Colonic mucosa (tissue), 4 donors: ENCODE measurements at regions not wholly inside any gene's neighbourhood (a gene's known extent, or its start where the extent isn't known, plus 50 kb on each side); places are given as distances from the start of the nearest gene placed in this dataset.

Source experiments
- DNase-seq: peaks from one replicate; pipeline ENCODE4 v3.0.0-alpha.2; 2020
- H3K27ac ChIP-seq: fragments of 200-600 bp; one replicate; pipeline ENCODE4 v1.8.0; 2021
- H3K27me3 ChIP-seq: fragments of 200-600 bp; one replicate; pipeline ENCODE4 v1.8.0; 2021
- H3K36me3 ChIP-seq: fragments of 200-600 bp; one replicate; pipeline ENCODE4 v1.8.0; 2021
- H3K4me1 ChIP-seq: fragments of 200-600 bp; one replicate; pipeline ENCODE4 v1.8.0; 2021; ENCODE audit warnings: mild to moderate bottlenecking
- H3K4me3 ChIP-seq: fragments of 200-600 bp; one replicate; pipeline ENCODE4 v1.8.0; 2021
- H3K9ac ChIP-seq, 2 donors: one replicate each; pipeline ENCODE4 v1.7.0; 2013; ENCODE audit warnings: control low read depth in 2 of 2, low read depth in 2 of 2, low read length in 2 of 2
- H3K9me3 ChIP-seq: fragments of 200-600 bp; one replicate; pipeline ENCODE4 v1.8.0; 2021
- intact Hi-C: fragments of 100-400 bp; cut with DNase I; formaldehyde crosslinking; loops from one replicate; pipeline ENCODE4 v1.14.1; 2022
- TF ChIP-seq, protein P1 (sequence below): fragments of 200-600 bp; IDR thresholded peaks from one replicate; pipeline ENCODE4 v1.8.0; 2022; ENCODE audit warnings: antibody characterized with exemption, mild to moderate bottlenecking
- donor health status: healthy.
- donor health status: DM: no; HTN: no; CAD: no.
- donor health status: DM: no; HTN: no; CAD: no.

DNA sequence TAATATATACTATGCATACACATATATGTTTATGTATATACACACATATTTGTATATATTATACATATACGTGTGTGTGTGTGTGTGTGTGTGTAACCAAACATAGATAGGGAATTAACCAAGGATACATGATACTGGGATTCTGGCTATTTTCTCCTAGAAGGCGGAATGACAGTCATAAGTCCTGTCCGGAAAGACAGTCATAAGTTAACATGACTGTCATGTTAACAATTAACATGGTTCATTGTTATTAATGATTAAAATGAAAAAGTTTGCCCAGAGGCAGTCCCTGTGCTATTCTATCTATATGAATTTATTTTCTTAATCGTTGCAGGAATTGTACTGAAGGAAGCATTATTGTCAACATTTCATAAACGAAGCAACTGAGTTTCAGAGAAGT lies 450.7 kb upstream of the NXPH2 start:
- H3K9me3 ChIP-seq: no peaks in the 10 kb centered on the region
- no peaks in the 10 kb centered on the region for H3K27me3 ChIP-seq
- no peak overlapping the region for H3K4me3 ChIP-seq
- H3K9ac ChIP-seq: no peak overlapping the region
- no peaks in the 10 kb centered on the region for H3K36me3 ChIP-seq
- TF ChIP-seq, protein P1, sequence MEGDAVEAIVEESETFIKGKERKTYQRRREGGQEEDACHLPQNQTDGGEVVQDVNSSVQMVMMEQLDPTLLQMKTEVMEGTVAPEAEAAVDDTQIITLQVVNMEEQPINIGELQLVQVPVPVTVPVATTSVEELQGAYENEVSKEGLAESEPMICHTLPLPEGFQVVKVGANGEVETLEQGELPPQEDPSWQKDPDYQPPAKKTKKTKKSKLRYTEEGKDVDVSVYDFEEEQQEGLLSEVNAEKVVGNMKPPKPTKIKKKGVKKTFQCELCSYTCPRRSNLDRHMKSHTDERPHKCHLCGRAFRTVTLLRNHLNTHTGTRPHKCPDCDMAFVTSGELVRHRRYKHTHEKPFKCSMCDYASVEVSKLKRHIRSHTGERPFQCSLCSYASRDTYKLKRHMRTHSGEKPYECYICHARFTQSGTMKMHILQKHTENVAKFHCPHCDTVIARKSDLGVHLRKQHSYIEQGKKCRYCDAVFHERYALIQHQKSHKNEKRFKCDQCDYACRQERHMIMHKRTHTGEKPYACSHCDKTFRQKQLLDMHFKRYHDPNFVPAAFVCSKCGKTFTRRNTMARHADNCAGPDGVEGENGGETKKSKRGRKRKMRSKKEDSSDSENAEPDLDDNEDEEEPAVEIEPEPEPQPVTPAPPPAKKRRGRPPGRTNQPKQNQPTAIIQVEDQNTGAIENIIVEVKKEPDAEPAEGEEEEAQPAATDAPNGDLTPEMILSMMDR: no peak
- DNase-seq: no peak
- no peak overlapping the region for H3K27ac ChIP-seq
- H3K4me1 ChIP-seq: no peaks in the 10 kb centered on the region
- intact Hi-C loops: no loop called here

DNA sequence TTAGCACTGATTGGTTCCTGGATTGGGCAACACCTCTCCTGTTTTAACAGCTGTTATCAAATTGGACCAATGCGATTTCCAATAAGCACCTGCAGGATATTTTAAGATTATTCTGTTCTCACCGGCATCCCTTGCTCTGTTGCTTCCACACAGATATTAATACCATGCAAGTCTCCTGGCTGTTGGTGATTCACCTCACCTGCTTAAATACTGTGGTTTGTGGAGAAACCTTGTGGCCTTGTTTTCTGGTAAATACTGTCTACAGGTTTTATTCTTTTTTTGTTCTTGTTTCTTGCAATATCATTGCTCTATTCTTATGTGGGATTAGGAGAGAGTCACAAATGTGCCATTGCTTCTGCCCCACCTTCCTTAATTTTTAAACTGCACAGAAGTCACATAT lies 448.1 kb upstream of the NXPH2 start:
- intact Hi-C loops: no loop called here
- H3K27ac ChIP-seq: no peak overlapping the region
- no peaks in the 10 kb centered on the region for H3K36me3 ChIP-seq
- no peak overlapping the region for H3K4me3 ChIP-seq
- no peaks in the 10 kb centered on the region for H3K9me3 ChIP-seq
- TF ChIP-seq, protein P1: no peak
- no peak for DNase-seq
- no peaks in the 10 kb centered on the region for H3K27me3 ChIP-seq
- no peaks in the 10 kb centered on the region for H3K4me1 ChIP-seq
- no peak overlapping the region for H3K9ac ChIP-seq

DNA sequence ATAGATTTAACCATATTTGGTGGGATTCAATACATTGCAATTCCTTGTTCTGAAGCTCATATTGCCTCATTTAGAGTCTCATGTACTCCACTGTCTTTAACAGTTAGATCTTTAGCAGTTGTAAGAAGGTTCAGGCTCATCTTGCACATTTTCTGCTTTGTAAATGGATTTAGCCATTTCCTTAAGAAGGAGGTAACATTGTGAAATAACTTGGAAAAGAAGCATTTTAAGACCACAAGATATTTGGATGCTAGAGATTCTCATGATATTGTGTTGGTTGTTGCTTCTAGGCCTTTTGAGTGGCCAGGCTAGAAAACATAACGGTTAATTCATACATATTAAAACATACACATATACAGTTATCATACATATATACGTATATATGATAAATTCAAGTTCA lies 445.8 kb upstream of the NXPH2 start:
- intact Hi-C loops: no loop called here
- no peak for DNase-seq
- TF ChIP-seq, protein P1: no peak
- no peaks in the 10 kb centered on the region for H3K9me3 ChIP-seq
- H3K36me3 ChIP-seq: no peaks in the 10 kb centered on the region
- H3K27ac ChIP-seq: no peak overlapping the region
- H3K27me3 ChIP-seq: no peaks in the 10 kb centered on the region
- H3K4me1 ChIP-seq: no peaks in the 10 kb centered on the region
- no peak overlapping the region for H3K9ac ChIP-seq
- H3K4me3 ChIP-seq: no peak overlapping the region

DNA sequence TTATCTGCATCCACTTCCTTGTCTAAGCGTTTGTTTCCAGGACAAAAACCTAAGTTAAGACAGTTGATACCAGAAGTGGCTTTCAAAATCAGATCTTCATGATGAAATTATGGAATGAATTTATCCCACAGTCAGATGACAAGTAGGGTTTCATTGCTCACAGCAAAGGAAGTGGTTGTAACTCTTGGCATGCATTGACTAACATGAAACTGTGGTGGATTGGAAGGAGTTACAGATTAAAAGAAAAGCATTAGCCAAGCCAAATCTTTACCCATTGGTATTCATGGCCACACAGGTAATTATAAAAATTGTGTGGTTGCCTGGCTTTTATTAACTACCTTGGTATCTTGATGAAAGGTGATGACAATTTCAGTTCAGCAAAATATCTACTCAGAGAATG lies 438.0 kb upstream of the NXPH2 start:
- TF ChIP-seq, protein P1: no peak
- Histone ChIP-seq H3K4me1 (no peaks in the 10 kb centered on the region), H3K4me3 (no peak overlapping the region), H3K9me3 (no peaks in the 10 kb centered on the region), H3K27me3 (no peaks in the 10 kb centered on the region), H3K36me3 (no peaks in the 10 kb centered on the region), H3K9ac (no peak overlapping the region), H3K27ac (no peak overlapping the region)
- intact Hi-C loops: no loop called here
- no peak for DNase-seq

DNA sequence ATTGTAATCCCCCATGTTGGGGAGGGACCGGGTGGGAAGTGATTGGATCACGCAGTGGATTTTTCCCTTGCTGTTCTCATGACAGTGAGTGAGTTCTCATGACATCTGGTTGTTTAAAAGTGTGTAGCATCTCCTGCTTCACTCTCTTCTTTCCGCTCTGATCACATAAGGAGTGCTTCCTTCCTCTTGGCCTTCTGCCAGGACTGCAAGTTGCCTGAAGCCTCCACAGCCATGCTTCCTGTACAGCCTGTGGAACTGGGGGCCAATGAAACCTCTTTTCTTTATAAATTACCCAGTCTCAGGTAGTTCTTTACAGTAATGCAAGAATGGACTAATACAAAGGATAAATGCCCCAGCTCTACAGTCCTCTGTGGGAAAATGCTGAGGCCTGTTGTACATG lies 437.5 kb upstream of the NXPH2 start:
- H3K36me3 ChIP-seq: no peaks in the 10 kb centered on the region
- TF ChIP-seq, protein P1: no peak
- H3K9me3 ChIP-seq: no peaks in the 10 kb centered on the region
- no peak for DNase-seq
- H3K4me3 ChIP-seq: no peak overlapping the region
- H3K27me3 ChIP-seq: no peaks in the 10 kb centered on the region
- H3K4me1 ChIP-seq: no peaks in the 10 kb centered on the region
- intact Hi-C loops: no loop called here
- no peak overlapping the region for H3K9ac ChIP-seq
- H3K27ac ChIP-seq: no peak overlapping the region

DNA sequence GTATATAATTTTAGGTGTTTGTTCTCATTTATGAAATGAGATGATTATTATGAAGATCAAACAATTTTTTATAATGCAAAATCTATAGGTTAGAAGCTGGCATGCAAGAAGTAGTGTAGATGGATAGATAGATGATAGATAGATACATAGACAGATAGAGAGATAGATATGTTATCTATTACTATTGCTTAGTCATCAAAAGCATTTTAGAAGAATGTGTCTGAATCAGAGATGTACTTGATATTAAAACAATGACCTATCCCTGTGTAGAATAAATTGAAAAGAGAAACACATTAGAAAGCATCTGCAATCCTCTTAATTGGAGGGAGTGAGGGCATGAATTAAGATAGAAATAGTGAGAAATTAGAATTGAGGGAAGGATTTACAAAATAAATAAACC lies 436.2 kb upstream of the NXPH2 start:
- TF ChIP-seq, protein P1: no peak
- no peaks in the 10 kb centered on the region for H3K27me3 ChIP-seq
- intact Hi-C loops: no loop called here
- H3K9ac ChIP-seq: no peak overlapping the region
- H3K9me3 ChIP-seq: no peaks in the 10 kb centered on the region
- no peaks in the 10 kb centered on the region for H3K4me1 ChIP-seq
- no peak overlapping the region for H3K4me3 ChIP-seq
- DNase-seq: no peak
- H3K27ac ChIP-seq: no peak overlapping the region
- no peaks in the 10 kb centered on the region for H3K36me3 ChIP-seq
